ENCODE measurements at regions not wholly inside any gene's neighbourhood (a gene's known extent, or its start where the extent isn't known, plus 50 kb on each side); places are given as distances from the start of the nearest gene placed in this dataset.
"Not testable (repeated sequence)": the region's sequence is repeated elsewhere in the genome, so short reads cannot be mapped to it uniquely, and the experiment has no call there.

GRCh38 chr17:54347495-54347894, 524.8 kb downstream of the KIF2B start:
- H3K4me3 ChIP-seq (ENCODE audit: low read depth, low read length): no peak overlapping the region
- DNase-seq (ENCODE audit: low read depth): no peak
- TF ChIP-seq CTCF (IDR thresholded peaks at IDR 0.05; ENCODE audit: insufficient read depth, low read length): no peak

- H3K4me3 ChIP-seq (ENCODE audit: low read depth, low read length): no peak overlapping the region
- TF ChIP-seq CTCF (IDR thresholded peaks at IDR 0.05; ENCODE audit: insufficient read depth, low read length): no peak
- no peak for DNase-seq (ENCODE audit: low read depth)
Measured at GRCh38 chr17:54348234-54348633, 525.5 kb downstream of the KIF2B start.

- H3K4me3 ChIP-seq (ENCODE audit: low read depth, low read length): no peak overlapping the region
- no peak for TF ChIP-seq CTCF (IDR thresholded peaks at IDR 0.05; ENCODE audit: insufficient read depth, low read length)
- DNase-seq (ENCODE audit: low read depth): no peak
Measured at GRCh38 chr17:54353789-54354525, 531.2 kb downstream of the KIF2B start.

- not testable (repeated sequence) for DNase-seq (ENCODE audit: low read depth); H3K4me3 ChIP-seq (ENCODE audit: low read depth, low read length)
Measured at GRCh38 chr17:54361073-54361472, 538.3 kb downstream of the KIF2B start.

- no peak for TF ChIP-seq CTCF (IDR thresholded peaks at IDR 0.05; ENCODE audit: insufficient read depth, low read length)
- H3K4me3 ChIP-seq (ENCODE audit: low read depth, low read length): no peak overlapping the region
Measured at GRCh38 chr17:54368906-54369305, 531.7 kb upstream of the TOM1L1 start.

GRCh38 chr17:54372069-54372749, 528.4 kb upstream of the TOM1L1 start:
- no peak overlapping the region for H3K4me3 ChIP-seq (ENCODE audit: low read depth, low read length)
- no peak for DNase-seq (ENCODE audit: low read depth)
- no peak for TF ChIP-seq CTCF (IDR thresholded peaks at IDR 0.05; ENCODE audit: insufficient read depth, low read length)

More at GRCh38 chr17:54368906-54369305, 531.7 kb upstream of the TOM1L1 start:
- DNase-seq (ENCODE audit: low read depth): no peak

GRCh38 chr17:54373970-54374369, 526.7 kb upstream of the TOM1L1 start:
- no peak for TF ChIP-seq CTCF (IDR thresholded peaks at IDR 0.05; ENCODE audit: insufficient read depth, low read length)
- DNase-seq (ENCODE audit: low read depth): no peak
- H3K4me3 ChIP-seq (ENCODE audit: low read depth, low read length): no peak overlapping the region

- not testable (repeated sequence) for DNase-seq (ENCODE audit: low read depth); H3K4me3 ChIP-seq (ENCODE audit: low read depth, low read length)
Measured at GRCh38 chr17:54376409-54376808, 524.2 kb upstream of the TOM1L1 start.

Data from fibroblast of the aortic adventitia (primary cell).